ENCODE measurements at regions not wholly inside any gene's neighbourhood (a gene's known extent, or its start where the extent isn't known, plus 50 kb on each side); places are given as distances from the start of the nearest gene placed in this dataset.

GRCh38 chr18:53756610-53756972 lies 467.9 kb downstream of the MBD2 start:
- Histone ChIP-seq H4K8ac (replicated peaks; ENCODE audit: insufficient read length, low read depth, low read length) (no peak overlapping the region), H3K27ac (ENCODE audit: insufficient read length, low read depth, low read length) (no peak overlapping the region), H2AK5ac (ENCODE audit: insufficient read length, low read length) (no peak overlapping the region), H3K14ac (ENCODE audit: insufficient read depth, low read length) (no peak overlapping the region), H2AFZ (ENCODE audit: low read length) (no peak overlapping the region), H4K91ac (ENCODE audit: insufficient read length, low read depth, low read length) (no peak overlapping the region), H3K9ac (ENCODE audit: extremely low read depth, insufficient read length, low read length) (no peak overlapping the region), H3K4me2 (ENCODE audit: insufficient read depth, insufficient read length, low read length) (no peak overlapping the region), H3K79me1 (ENCODE audit: insufficient read depth, low read depth, low read length, poor library complexity, severe bottlenecking) (no peaks in the 10 kb centered on the region), H2BK12ac (ENCODE audit: insufficient read length, low read depth, low read length) (no peak overlapping the region), H3K9me3 (ENCODE audit: control insufficient read depth, low read depth, low read length) (no peaks in the 10 kb centered on the region), H3K27me3 (ENCODE audit: insufficient read depth, low read length) (no peaks in the 10 kb centered on the region), H3K79me2 (ENCODE audit: insufficient read depth, low read length) (no peaks in the 10 kb centered on the region), H4K5ac (ENCODE audit: insufficient read length, low read depth, low read length) (no peak overlapping the region), H3K4me1 (ENCODE audit: insufficient read depth, low read length) (no peaks in the 10 kb centered on the region), H4K20me1 (ENCODE audit: control insufficient read depth, insufficient read depth, insufficient read length) (no peaks in the 10 kb centered on the region), H2BK15ac (ENCODE audit: low read depth, low read length) (no peak overlapping the region), H3T11ph (ENCODE audit: low read length) (no peak overlapping the region), H3K4ac (ENCODE audit: low read depth, low read length) (no peak overlapping the region), H2BK20ac (ENCODE audit: low read depth, low read length, poor library complexity, severe bottlenecking) (no peak overlapping the region), H2BK120ac (ENCODE audit: low read depth, low read length, poor library complexity, severe bottlenecking) (no peak overlapping the region), H3K23ac (ENCODE audit: insufficient read length, low read depth, low read length) (no peak overlapping the region), H2BK5ac (ENCODE audit: insufficient read length, low read length) (no peak overlapping the region), H3K23me2 (ENCODE audit: insufficient read length, low read depth, low read length, poor library complexity, severe bottlenecking) (no peaks in the 10 kb centered on the region), H3K18ac (ENCODE audit: insufficient read length, low read depth, low read length) (no peak overlapping the region), H3K56ac (ENCODE audit: insufficient read length, low read depth, low read length) (no peak overlapping the region)
- Mint-ChIP-seq H3K9me3 (peaks cover 0 to under 1% of the 10 kb centered on the region in 2 experiments; a peak in 2 of 5 replicates), H3K27me3 (ENCODE audit: low read depth) (no peaks in the 10 kb centered on the region), H3K4me3 (no peak overlapping the region), H3K4me1 (peaks cover 5% of the 10 kb centered on the region in 2 experiments), H3K27ac (0 out of 7 replicates have a peak overlapping the region, but pooled peaks of 1 of the 3 experiments have one; percentile 34), H3K36me3 (ENCODE audit: insufficient read depth in 1 of 3, low read depth in 3 of 3) (peaks cover 0 to 2% (median under 1%) of the 10 kb centered on the region in 3 experiments; a peak in 2 of 7 replicates)
- WGBS (ENCODE audit: extremely low coverage, insufficient read length, low lambda C conversion rate) = no CpG with 5 or more reads among the region's 3 CpGs
- no peak for DNase-seq
- no peak for TF ChIP-seq CTCF (conservative IDR thresholded peaks at IDR 0.05)

Measured in H9 (cell line).